ENCODE measurements at regions not wholly inside any gene's neighbourhood (a gene's known extent, or its start where the extent isn't known, plus 50 kb on each side); places are given as distances from the start of the nearest gene placed in this dataset.

DNA sequence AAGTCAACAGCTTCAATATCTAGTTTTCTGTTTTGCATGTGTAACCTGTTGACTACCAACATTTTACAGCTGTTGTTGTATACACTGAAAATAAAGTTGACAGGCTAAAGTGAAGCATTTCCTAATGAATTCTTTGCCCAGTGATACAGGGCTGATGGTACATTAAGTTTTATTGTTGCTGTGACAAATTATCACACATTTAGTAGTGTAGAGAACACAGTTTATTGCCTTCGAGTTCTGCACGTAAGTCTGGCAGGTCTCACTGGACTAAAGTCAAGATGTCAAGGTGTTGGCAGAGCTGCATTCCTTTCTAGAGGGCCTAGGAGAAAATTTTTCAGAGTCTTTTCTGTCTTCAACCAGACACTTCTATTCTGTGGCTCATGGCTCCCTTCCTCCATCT lies 184.2 kb downstream of the SLITRK6 start:
- Histone ChIP-seq H3K27me3 (ENCODE audit: insufficient read depth, poor library complexity, severe bottlenecking) (no peaks in the 10 kb centered on the region), H3K4me3 (replicated peaks; ENCODE audit: insufficient read depth, low read length) (no peak overlapping the region), H3K27ac (replicated peaks) (no peak overlapping the region)
- DNase-seq (ENCODE audit: low read depth in 1 of 2, low spot score in 1 of 2), result no peak
- TF ChIP-seq SPI1 (IDR thresholded peaks at IDR 0.05; ENCODE audit: borderline replicate concordance, low read depth) (no peak), GABPA (IDR thresholded peaks at IDR 0.05; ENCODE audit: low read depth) (no peak), POLR2AphosphoS5 (IDR thresholded peaks at IDR 0.05; ENCODE audit: low read depth) (no peak)
- TF ChIP-seq, protein P1, sequence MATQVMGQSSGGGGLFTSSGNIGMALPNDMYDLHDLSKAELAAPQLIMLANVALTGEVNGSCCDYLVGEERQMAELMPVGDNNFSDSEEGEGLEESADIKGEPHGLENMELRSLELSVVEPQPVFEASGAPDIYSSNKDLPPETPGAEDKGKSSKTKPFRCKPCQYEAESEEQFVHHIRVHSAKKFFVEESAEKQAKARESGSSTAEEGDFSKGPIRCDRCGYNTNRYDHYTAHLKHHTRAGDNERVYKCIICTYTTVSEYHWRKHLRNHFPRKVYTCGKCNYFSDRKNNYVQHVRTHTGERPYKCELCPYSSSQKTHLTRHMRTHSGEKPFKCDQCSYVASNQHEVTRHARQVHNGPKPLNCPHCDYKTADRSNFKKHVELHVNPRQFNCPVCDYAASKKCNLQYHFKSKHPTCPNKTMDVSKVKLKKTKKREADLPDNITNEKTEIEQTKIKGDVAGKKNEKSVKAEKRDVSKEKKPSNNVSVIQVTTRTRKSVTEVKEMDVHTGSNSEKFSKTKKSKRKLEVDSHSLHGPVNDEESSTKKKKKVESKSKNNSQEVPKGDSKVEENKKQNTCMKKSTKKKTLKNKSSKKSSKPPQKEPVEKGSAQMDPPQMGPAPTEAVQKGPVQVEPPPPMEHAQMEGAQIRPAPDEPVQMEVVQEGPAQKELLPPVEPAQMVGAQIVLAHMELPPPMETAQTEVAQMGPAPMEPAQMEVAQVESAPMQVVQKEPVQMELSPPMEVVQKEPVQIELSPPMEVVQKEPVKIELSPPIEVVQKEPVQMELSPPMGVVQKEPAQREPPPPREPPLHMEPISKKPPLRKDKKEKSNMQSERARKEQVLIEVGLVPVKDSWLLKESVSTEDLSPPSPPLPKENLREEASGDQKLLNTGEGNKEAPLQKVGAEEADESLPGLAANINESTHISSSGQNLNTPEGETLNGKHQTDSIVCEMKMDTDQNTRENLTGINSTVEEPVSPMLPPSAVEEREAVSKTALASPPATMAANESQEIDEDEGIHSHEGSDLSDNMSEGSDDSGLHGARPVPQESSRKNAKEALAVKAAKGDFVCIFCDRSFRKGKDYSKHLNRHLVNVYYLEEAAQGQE (IDR thresholded peaks at IDR 0.05; ENCODE audit: insufficient replicate concordance, low read depth), result no peak
- TF ChIP-seq, protein P2, sequence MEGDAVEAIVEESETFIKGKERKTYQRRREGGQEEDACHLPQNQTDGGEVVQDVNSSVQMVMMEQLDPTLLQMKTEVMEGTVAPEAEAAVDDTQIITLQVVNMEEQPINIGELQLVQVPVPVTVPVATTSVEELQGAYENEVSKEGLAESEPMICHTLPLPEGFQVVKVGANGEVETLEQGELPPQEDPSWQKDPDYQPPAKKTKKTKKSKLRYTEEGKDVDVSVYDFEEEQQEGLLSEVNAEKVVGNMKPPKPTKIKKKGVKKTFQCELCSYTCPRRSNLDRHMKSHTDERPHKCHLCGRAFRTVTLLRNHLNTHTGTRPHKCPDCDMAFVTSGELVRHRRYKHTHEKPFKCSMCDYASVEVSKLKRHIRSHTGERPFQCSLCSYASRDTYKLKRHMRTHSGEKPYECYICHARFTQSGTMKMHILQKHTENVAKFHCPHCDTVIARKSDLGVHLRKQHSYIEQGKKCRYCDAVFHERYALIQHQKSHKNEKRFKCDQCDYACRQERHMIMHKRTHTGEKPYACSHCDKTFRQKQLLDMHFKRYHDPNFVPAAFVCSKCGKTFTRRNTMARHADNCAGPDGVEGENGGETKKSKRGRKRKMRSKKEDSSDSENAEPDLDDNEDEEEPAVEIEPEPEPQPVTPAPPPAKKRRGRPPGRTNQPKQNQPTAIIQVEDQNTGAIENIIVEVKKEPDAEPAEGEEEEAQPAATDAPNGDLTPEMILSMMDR (IDR thresholded peaks at IDR 0.05; ENCODE audit: insufficient read depth, low read length), result no peak

DNA sequence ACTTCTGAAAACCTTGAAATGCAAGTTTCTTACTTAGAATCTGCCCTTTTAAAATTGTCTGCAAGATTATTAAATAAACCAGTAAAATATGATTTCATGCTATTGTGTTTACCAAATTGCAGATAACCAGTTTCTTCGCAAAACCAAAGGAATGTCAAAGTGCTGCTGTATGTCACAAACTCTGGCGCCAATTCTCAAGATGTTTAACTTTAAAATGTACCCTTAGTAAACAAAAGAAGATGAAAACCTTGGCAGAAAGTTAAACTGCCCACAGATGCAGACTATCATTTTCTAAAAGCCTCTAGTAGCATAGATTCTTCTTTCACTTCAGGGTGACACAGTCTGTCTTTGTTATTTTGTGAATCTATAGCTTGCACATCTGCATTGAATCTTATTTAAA lies 189.2 kb downstream of the SLITRK6 start:
- DNase-seq (ENCODE audit: low read depth in 1 of 2, low spot score in 1 of 2), result no peak
- no peak overlapping the region for H3K27ac ChIP-seq (replicated peaks)
- no peaks in the 10 kb centered on the region for H3K27me3 ChIP-seq (ENCODE audit: insufficient read depth, poor library complexity, severe bottlenecking)
- TF ChIP-seq, protein P1 (IDR thresholded peaks at IDR 0.05; ENCODE audit: insufficient replicate concordance, low read depth), result no peak
- TF ChIP-seq POLR2AphosphoS5 (IDR thresholded peaks at IDR 0.05; ENCODE audit: low read depth) (no peak), SPI1 (IDR thresholded peaks at IDR 0.05; ENCODE audit: borderline replicate concordance, low read depth) (no peak), GABPA (IDR thresholded peaks at IDR 0.05; ENCODE audit: low read depth) (no peak)
- TF ChIP-seq, protein P2 (IDR thresholded peaks at IDR 0.05; ENCODE audit: insufficient read depth, low read length), result no peak
- no peak overlapping the region for H3K4me3 ChIP-seq (replicated peaks; ENCODE audit: insufficient read depth, low read length)

DNA sequence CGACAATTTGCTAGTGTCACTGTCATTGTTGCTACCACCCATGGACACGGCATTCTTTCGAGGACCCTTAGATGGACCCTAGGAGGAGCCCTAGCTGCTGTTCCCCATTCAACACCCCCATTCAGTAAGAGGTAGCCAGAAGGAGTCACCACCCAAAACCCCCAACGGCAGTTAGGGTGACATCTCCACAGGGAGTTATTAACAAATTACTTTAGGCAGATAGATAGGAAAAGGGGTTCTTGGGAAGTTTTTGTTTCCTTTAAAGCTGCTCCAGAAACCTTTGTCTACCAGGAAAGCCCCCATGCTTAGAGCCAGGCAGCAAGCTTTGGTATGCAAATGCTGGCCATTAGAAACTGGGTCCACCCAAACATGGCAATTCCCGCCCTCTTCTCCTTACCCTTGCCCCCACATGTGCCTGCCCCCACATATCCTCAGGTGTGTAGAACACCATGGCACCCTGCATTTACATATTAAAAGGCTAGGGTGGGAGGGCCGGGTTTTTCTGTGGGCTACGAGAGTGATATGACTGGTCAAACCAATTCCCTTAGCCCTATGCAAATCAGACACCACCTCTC lies 190.9 kb downstream of the SLITRK6 start:
- H3K4me3 ChIP-seq (replicated peaks; ENCODE audit: insufficient read depth, low read length), result no peak overlapping the region
- TF ChIP-seq, protein P2 (IDR thresholded peaks at IDR 0.05; ENCODE audit: insufficient read depth, low read length), result no peak
- TF ChIP-seq SPI1 (IDR thresholded peaks at IDR 0.05; ENCODE audit: borderline replicate concordance, low read depth), result no peak
- no peak for TF ChIP-seq POLR2AphosphoS5 (IDR thresholded peaks at IDR 0.05; ENCODE audit: low read depth)
- TF ChIP-seq, protein P1 (IDR thresholded peaks at IDR 0.05; ENCODE audit: insufficient replicate concordance, low read depth), result no peak
- TF ChIP-seq GABPA (IDR thresholded peaks at IDR 0.05; ENCODE audit: low read depth), result no peak
- H3K27me3 ChIP-seq (ENCODE audit: insufficient read depth, poor library complexity, severe bottlenecking), result no peaks in the 10 kb centered on the region
- no peak overlapping the region for H3K27ac ChIP-seq (replicated peaks)
- DNase-seq (ENCODE audit: low read depth in 1 of 2, low spot score in 1 of 2), result no peak
